HG03432 (cell line): ENCODE measurements at regions not wholly inside any gene's neighbourhood (a gene's known extent, or its start where the extent isn't known, plus 50 kb on each side); places are given as distances from the start of the nearest gene placed in this dataset.

Experiments
- ATAC-seq: cut with Tn5 transposase; IDR thresholded peaks from one replicate; pipeline ENCODE4 v1.9.1; 2021; ENCODE audit warnings: mild to moderate bottlenecking, moderate library complexity; ENCODE audit not compliant: unreplicated experiment

DNA sequence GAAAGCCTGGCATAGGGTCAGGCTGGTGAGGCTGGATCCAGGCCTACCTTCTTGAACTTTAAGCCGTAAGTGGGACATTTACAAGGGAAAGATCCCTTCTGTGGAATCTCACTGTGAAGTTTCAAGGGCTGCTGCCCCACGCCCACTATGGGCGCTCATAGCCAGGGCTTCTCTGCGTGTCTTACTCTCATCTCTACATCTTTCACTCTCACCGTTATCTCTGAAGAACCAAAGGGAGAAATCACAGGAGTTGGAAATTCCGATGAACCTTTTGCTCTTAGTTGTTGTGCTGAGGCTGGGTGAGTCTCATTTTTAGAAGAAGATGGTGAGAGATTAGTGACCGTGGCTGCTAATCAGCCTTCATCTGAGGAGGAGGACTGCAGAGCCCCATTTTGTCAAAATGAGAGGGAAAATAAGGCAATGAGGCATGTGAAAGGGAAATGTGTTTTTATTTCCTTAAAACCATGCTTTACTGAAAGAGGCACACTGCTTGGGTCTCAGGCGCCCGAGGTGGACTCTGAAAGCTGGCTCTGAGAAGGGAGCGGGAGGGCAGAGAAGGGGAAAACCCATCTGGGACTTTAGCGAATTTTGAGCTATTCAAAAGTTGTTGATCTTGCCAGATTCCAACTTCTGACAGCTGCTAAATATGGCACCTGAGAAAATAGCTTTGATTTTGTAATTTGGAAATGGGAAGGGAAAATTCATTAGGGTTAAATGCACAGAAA, 301.5 kb downstream of the CLIC5 start:
- no peak for ATAC-seq
